Parathyroid adenoma (tissue), 2 donors: ENCODE measurements at regions not wholly inside any gene's neighbourhood (a gene's known extent, or its start where the extent isn't known, plus 50 kb on each side); places are given as distances from the start of the nearest gene placed in this dataset.

Source experiments
- H2AFZ ChIP-seq: fragments of 300-600 bp; sonication (generic); one replicate; pipeline ENCODE4 v1.7.0; 2017; ENCODE audit warnings: antibody characterized with exemption, mild to moderate bottlenecking
- H3K27ac ChIP-seq: fragments of 300-600 bp; sonication (generic); one replicate; pipeline ENCODE4 v1.7.0; 2017
- H3K27me3 ChIP-seq: fragments of 300-600 bp; sonication (generic); one replicate; pipeline ENCODE4 v1.7.0; 2017; ENCODE audit warnings: low read length; ENCODE audit not compliant: control insufficient read depth, insufficient read depth
- H3K36me3 ChIP-seq: fragments of 300-600 bp; sonication (generic); one replicate; pipeline ENCODE4 v1.7.0; 2017; ENCODE audit warnings: low read length; ENCODE audit not compliant: control insufficient read depth, insufficient read depth
- H3K4me1 ChIP-seq: fragments of 300-600 bp; sonication (generic); one replicate; pipeline ENCODE4 v1.7.0; 2017; ENCODE audit warnings: control low read depth
- H3K4me2 ChIP-seq: fragments of 300-600 bp; sonication (generic); one replicate; pipeline ENCODE4 v1.7.0; 2017; ENCODE audit warnings: low read length
- H3K4me3 ChIP-seq: fragments of 300-600 bp; sonication (generic); one replicate; pipeline ENCODE4 v1.7.0; 2017; ENCODE audit warnings: low read depth, low read length
- H3K79me2 ChIP-seq: fragments of 300-600 bp; sonication (generic); one replicate; pipeline ENCODE4 v1.7.0; 2017; ENCODE audit warnings: control low read depth
- H3K9ac ChIP-seq: fragments of 300-600 bp; sonication (generic); one replicate; pipeline ENCODE4 v1.7.0; 2017; ENCODE audit warnings: mild to moderate bottlenecking
- H3K9me3 ChIP-seq: fragments of 300-600 bp; sonication (generic); one replicate; pipeline ENCODE4 v1.7.0; 2017; ENCODE audit warnings: low read length; ENCODE audit not compliant: control insufficient read depth
- TF ChIP-seq, protein P1 (sequence below): fragments of 300-600 bp; sonication (generic); IDR thresholded peaks from one replicate; pipeline ENCODE4 v1.7.0; 2017; ENCODE audit warnings: antibody characterized with exemption, mild to moderate bottlenecking
- donor health status: primary hyperparathyroidism.

DNA sequence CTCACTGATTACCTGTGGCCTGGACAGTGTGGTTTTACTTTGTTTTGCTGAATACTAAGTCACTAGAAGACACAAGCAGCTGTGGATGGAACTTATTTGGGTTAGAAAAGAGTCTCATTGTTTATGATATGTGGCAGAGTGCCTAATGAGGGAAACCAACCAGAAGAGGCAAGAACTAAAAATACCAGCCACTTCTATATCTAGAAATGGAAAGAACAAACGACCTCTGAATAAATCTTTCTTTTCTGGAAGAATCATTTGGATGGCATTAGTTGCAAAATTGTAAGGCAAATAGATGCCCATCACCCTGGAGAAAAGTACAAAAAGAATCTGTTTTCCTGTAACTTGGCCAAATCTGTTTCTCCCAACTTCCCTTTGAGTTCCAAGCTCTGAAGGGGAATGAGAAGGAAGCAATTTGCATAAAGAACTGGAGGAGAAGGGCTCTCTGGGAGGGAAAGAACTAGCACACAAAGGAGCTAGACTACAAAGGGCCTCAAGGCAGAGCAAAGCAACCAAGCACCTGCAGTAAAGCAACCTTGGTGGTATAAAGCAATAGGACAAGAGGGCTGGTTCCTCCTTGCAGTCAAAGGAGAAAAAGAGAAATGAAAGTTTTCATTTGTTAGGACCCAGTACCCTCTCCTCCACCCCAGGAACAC lies 455.4 kb downstream of the CAAP1 start:
- Histone ChIP-seq H3K4me3 (no peak overlapping the region), H2AFZ (no peak overlapping the region), H3K9me3 (no peaks in the 10 kb centered on the region), H3K9ac (no peak overlapping the region), H3K27ac (no peak overlapping the region), H3K36me3 (no peaks in the 10 kb centered on the region), H3K79me2 (no peaks in the 10 kb centered on the region), H3K4me2 (no peak overlapping the region), H3K4me1 (no peaks in the 10 kb centered on the region), H3K27me3 (no peaks in the 10 kb centered on the region)
- TF ChIP-seq, protein P1, sequence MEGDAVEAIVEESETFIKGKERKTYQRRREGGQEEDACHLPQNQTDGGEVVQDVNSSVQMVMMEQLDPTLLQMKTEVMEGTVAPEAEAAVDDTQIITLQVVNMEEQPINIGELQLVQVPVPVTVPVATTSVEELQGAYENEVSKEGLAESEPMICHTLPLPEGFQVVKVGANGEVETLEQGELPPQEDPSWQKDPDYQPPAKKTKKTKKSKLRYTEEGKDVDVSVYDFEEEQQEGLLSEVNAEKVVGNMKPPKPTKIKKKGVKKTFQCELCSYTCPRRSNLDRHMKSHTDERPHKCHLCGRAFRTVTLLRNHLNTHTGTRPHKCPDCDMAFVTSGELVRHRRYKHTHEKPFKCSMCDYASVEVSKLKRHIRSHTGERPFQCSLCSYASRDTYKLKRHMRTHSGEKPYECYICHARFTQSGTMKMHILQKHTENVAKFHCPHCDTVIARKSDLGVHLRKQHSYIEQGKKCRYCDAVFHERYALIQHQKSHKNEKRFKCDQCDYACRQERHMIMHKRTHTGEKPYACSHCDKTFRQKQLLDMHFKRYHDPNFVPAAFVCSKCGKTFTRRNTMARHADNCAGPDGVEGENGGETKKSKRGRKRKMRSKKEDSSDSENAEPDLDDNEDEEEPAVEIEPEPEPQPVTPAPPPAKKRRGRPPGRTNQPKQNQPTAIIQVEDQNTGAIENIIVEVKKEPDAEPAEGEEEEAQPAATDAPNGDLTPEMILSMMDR, result no peak

GRCh38 chr9:26426551-26427131 lies 466.0 kb downstream of the CAAP1 start:
- Histone ChIP-seq H3K27ac (no peak overlapping the region), H3K4me2 (no peak overlapping the region), H3K4me1 (no peaks in the 10 kb centered on the region), H3K79me2 (no peaks in the 10 kb centered on the region), H3K4me3 (no peak overlapping the region), H2AFZ (no peak overlapping the region), H3K27me3 (no peaks in the 10 kb centered on the region), H3K36me3 (no peaks in the 10 kb centered on the region), H3K9me3 (no peaks in the 10 kb centered on the region), H3K9ac (no peak overlapping the region)
- TF ChIP-seq, protein P1, result no peak

DNA sequence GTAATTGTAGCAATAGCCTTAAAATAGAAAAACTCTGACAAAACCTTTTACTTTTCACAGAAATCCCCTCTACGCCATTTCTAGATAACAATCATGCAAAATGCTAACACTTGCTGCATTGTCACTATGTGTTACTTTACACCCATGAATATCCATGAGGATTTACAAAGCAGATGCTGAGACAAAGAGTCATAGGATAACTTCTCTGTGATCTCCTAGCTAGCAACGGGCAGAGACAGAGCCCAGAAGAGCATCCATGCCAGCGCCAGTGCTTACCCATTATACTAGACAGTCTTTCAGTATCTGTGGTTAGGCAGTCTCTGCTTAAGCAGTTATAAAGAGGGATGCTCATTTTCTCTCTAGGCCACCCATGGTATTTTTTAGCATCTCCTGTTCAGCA lies 474.1 kb downstream of the CAAP1 start:
- Histone ChIP-seq H3K4me2 (no peak overlapping the region), H3K9me3 (no peaks in the 10 kb centered on the region), H3K79me2 (no peaks in the 10 kb centered on the region), H3K27ac (no peak overlapping the region), H3K27me3 (no peaks in the 10 kb centered on the region), H3K36me3 (no peaks in the 10 kb centered on the region), H2AFZ (no peak overlapping the region), H3K4me1 (no peaks in the 10 kb centered on the region), H3K9ac (no peak overlapping the region), H3K4me3 (no peak overlapping the region)
- TF ChIP-seq, protein P1, result no peak

GRCh38 chr9:26415528-26415927 lies 477.1 kb downstream of the CAAP1 start:
- no peak overlapping the region for H3K9ac ChIP-seq
- H3K4me1 ChIP-seq, result no peaks in the 10 kb centered on the region
- H3K27me3 ChIP-seq, result no peaks in the 10 kb centered on the region
- no peak overlapping the region for H3K4me2 ChIP-seq
- H3K27ac ChIP-seq, result no peak overlapping the region
- H3K79me2 ChIP-seq, result no peaks in the 10 kb centered on the region
- H3K36me3 ChIP-seq, result no peaks in the 10 kb centered on the region
- TF ChIP-seq, protein P1, result no peak
- H2AFZ ChIP-seq, result no peak overlapping the region
- no peak overlapping the region for H3K4me3 ChIP-seq
- no peaks in the 10 kb centered on the region for H3K9me3 ChIP-seq

GRCh38 chr9:26413611-26414010 lies 479.0 kb downstream of the CAAP1 start:
- TF ChIP-seq, protein P1, result no peak
- Histone ChIP-seq H3K9me3 (no peaks in the 10 kb centered on the region), H3K9ac (no peak overlapping the region), H3K27me3 (no peaks in the 10 kb centered on the region), H3K4me3 (no peak overlapping the region), H3K27ac (no peak overlapping the region), H3K4me2 (no peak overlapping the region), H2AFZ (no peak overlapping the region), H3K36me3 (no peaks in the 10 kb centered on the region), H3K4me1 (no peaks in the 10 kb centered on the region), H3K79me2 (no peaks in the 10 kb centered on the region)
